ENCODE measurements at regions not wholly inside any gene's neighbourhood (a gene's known extent, or its start where the extent isn't known, plus 50 kb on each side); places are given as distances from the start of the nearest gene placed in this dataset.

DNA sequence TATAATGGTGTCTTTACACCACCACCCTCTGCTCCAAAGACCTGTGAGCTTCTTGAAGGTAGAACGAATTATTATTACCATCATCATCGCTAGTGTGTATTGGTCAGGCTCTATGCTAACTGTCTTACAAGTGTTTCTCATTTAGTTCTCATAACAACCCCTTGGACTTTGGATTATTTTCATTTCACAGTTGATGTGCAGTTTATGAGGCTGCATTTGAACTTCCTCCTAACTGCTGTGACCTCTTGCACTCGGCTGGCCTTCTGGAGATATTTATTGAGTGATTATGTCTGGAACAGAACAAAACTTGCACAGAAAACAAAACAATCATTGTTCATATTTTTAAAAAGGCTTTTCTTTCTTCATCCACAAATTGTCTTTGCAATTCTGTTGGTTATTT lies 306.3 kb upstream of the SGCD start:
- H3K9ac ChIP-seq (ENCODE audit: low read depth, low read length) = no peak overlapping the region
- TF ChIP-seq CTCF (IDR thresholded peaks at IDR 0.05; ENCODE audit: borderline replicate concordance, extremely low read depth, low read length, poor library complexity, severe bottlenecking) (no peak), EZH2 (IDR thresholded peaks at IDR 0.05; ENCODE audit: borderline replicate concordance, low read depth, low read length, severe bottlenecking) (no peak)
- no peak overlapping the region for H3K27ac ChIP-seq (ENCODE audit: low read length)
- DNase-seq (no peak), ATAC-seq (ENCODE audit: insufficient read depth, low read depth) (no peak)
- no peaks in the 10 kb centered on the region for H3K79me2 ChIP-seq (ENCODE audit: insufficient read depth, low read length)
- no peaks in the 10 kb centered on the region for H3K9me3 ChIP-seq (ENCODE audit: insufficient read depth, low read length, severe bottlenecking)
- H3K4me3 ChIP-seq (ENCODE audit: low read depth in 1 of 2, low read length in 2 of 2) = no peak overlapping the region
- H3K27me3 ChIP-seq (ENCODE audit: insufficient read depth, low read length, poor library complexity) = peaks cover 4% of the 10 kb centered on the region
- no peak overlapping the region for H2AFZ ChIP-seq (ENCODE audit: low read depth, low read length)
- H3K36me3 ChIP-seq (ENCODE audit: insufficient read depth, low read length) = no peaks in the 10 kb centered on the region
- H3K4me1 ChIP-seq (ENCODE audit: insufficient read depth, low read length) = no peaks in the 10 kb centered on the region
- no peaks in the 10 kb centered on the region for H4K20me1 ChIP-seq (ENCODE audit: insufficient read depth, low read length)
- H3K4me2 ChIP-seq (ENCODE audit: insufficient read depth, low read length) = no peak overlapping the region

GRCh38 chr5:156021866-156022265 lies 305.1 kb upstream of the SGCD start:
- no peaks in the 10 kb centered on the region for H3K4me1 ChIP-seq (ENCODE audit: insufficient read depth, low read length)
- TF ChIP-seq CTCF (IDR thresholded peaks at IDR 0.05; ENCODE audit: borderline replicate concordance, extremely low read depth, low read length, poor library complexity, severe bottlenecking) = no peak
- no peak for TF ChIP-seq EZH2 (IDR thresholded peaks at IDR 0.05; ENCODE audit: borderline replicate concordance, low read depth, low read length, severe bottlenecking)
- H3K27ac ChIP-seq (ENCODE audit: low read length) = no peak overlapping the region
- no peaks in the 10 kb centered on the region for H3K9me3 ChIP-seq (ENCODE audit: insufficient read depth, low read length, severe bottlenecking)
- peaks cover 4% of the 10 kb centered on the region for H3K27me3 ChIP-seq (ENCODE audit: insufficient read depth, low read length, poor library complexity)
- ATAC-seq (ENCODE audit: insufficient read depth, low read depth) (no peak), DNase-seq (no peak)
- H3K4me2 ChIP-seq (ENCODE audit: insufficient read depth, low read length) = no peak overlapping the region
- H3K36me3 ChIP-seq (ENCODE audit: insufficient read depth, low read length) = no peaks in the 10 kb centered on the region
- H4K20me1 ChIP-seq (ENCODE audit: insufficient read depth, low read length) = no peaks in the 10 kb centered on the region
- no peak overlapping the region for H3K4me3 ChIP-seq (ENCODE audit: low read depth in 1 of 2, low read length in 2 of 2)
- no peak overlapping the region for H2AFZ ChIP-seq (ENCODE audit: low read depth, low read length)
- H3K79me2 ChIP-seq (ENCODE audit: insufficient read depth, low read length) = no peaks in the 10 kb centered on the region
- H3K9ac ChIP-seq (ENCODE audit: low read depth, low read length) = no peak overlapping the region

DNA sequence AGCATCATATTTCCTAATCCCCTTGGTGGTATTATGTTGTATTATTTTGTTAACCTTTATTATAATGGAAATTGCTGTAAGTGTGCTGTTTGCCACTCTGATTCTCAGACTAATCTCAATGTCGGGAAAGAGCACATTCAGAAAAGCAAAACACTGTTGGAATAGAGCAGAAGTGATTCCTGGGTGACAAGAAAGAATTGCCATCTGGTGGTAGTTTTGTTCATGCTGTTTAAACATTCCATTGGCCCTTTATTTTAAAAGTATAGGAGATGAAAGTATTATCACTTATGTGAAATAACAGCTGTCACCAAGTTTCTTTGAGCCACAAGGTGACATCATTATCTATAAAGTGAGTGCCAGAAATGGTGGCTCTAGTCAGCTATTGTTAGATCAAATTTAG lies 301.3 kb upstream of the SGCD start:
- no peak for ATAC-seq (ENCODE audit: insufficient read depth, low read depth)
- Histone ChIP-seq H3K9me3 (ENCODE audit: insufficient read depth, low read length, severe bottlenecking) (no peaks in the 10 kb centered on the region), H3K27me3 (ENCODE audit: insufficient read depth, low read length, poor library complexity) (no peaks in the 10 kb centered on the region), H2AFZ (ENCODE audit: low read depth, low read length) (no peak overlapping the region), H3K4me2 (ENCODE audit: insufficient read depth, low read length) (no peak overlapping the region), H3K4me3 (ENCODE audit: low read depth in 1 of 2, low read length in 2 of 2) (no peak overlapping the region), H3K4me1 (ENCODE audit: insufficient read depth, low read length) (no peaks in the 10 kb centered on the region), H4K20me1 (ENCODE audit: insufficient read depth, low read length) (no peaks in the 10 kb centered on the region), H3K9ac (ENCODE audit: low read depth, low read length) (no peak overlapping the region), H3K27ac (ENCODE audit: low read length) (no peak overlapping the region), H3K79me2 (ENCODE audit: insufficient read depth, low read length) (no peaks in the 10 kb centered on the region), H3K36me3 (ENCODE audit: insufficient read depth, low read length) (no peaks in the 10 kb centered on the region)
- TF ChIP-seq EZH2 (IDR thresholded peaks at IDR 0.05; ENCODE audit: borderline replicate concordance, low read depth, low read length, severe bottlenecking) (no peak), CTCF (IDR thresholded peaks at IDR 0.05; ENCODE audit: borderline replicate concordance, extremely low read depth, low read length, poor library complexity, severe bottlenecking) (no peak)
- DNase-seq = no peak

DNA sequence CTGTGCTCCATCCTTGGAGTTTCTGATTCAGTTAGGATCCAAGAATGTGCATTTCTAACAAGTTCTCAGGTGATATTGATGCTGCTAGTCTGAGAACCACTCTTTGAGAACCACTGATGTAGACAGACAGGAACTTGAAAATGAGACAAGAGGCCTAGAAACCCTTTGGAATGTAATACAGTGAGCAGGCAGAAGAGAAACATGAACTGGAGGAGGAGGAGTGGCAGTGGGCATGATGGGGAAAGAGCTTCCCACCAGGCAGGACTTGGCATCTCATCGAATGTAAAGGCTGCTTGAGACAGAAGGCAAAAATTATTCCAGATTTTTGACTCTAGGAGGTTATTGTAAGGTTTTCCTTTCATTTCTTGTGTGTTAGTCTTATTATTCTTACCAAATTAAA lies 295.8 kb upstream of the SGCD start:
- Histone ChIP-seq H4K20me1 (ENCODE audit: insufficient read depth, low read length) (no peaks in the 10 kb centered on the region), H3K4me3 (ENCODE audit: low read depth in 1 of 2, low read length in 2 of 2) (no peak overlapping the region), H3K9me3 (ENCODE audit: insufficient read depth, low read length, severe bottlenecking) (no peaks in the 10 kb centered on the region), H3K27ac (ENCODE audit: low read length) (no peak overlapping the region), H3K27me3 (ENCODE audit: insufficient read depth, low read length, poor library complexity) (no peaks in the 10 kb centered on the region), H2AFZ (ENCODE audit: low read depth, low read length) (no peak overlapping the region), H3K36me3 (ENCODE audit: insufficient read depth, low read length) (no peaks in the 10 kb centered on the region), H3K79me2 (ENCODE audit: insufficient read depth, low read length) (no peaks in the 10 kb centered on the region), H3K4me2 (ENCODE audit: insufficient read depth, low read length) (no peak overlapping the region), H3K4me1 (ENCODE audit: insufficient read depth, low read length) (no peaks in the 10 kb centered on the region), H3K9ac (ENCODE audit: low read depth, low read length) (no peak overlapping the region)
- TF ChIP-seq EZH2 (IDR thresholded peaks at IDR 0.05; ENCODE audit: borderline replicate concordance, low read depth, low read length, severe bottlenecking) = no peak
- TF ChIP-seq CTCF (IDR thresholded peaks at IDR 0.05; ENCODE audit: borderline replicate concordance, extremely low read depth, low read length, poor library complexity, severe bottlenecking) = no peak
- ATAC-seq (ENCODE audit: insufficient read depth, low read depth) = no peak
- DNase-seq = no peak

All from DND-41 (cell line).